Tibial artery (tissue), 4 donors: ENCODE measurements at regions not wholly inside any gene's neighbourhood (a gene's known extent, or its start where the extent isn't known, plus 50 kb on each side); places are given as distances from the start of the nearest gene placed in this dataset.
"Not testable (repeated sequence)": the region's sequence is repeated elsewhere in the genome, so short reads cannot be mapped to it uniquely, and the experiment has no call there.

Experiments
- DNase-seq, 2 donors: peaks; one replicate each; pipeline ENCODE4 v3.0.0-alpha.2; 2019
- H3K27ac ChIP-seq, 2 donors: fragments of 200-600 bp; sonication (generic) in 1 of 2; 1 replicate in 1 of 2; 2 replicates in 1 of 2; pipeline ENCODE4 v1.5.1; 2018 to 2019; ENCODE audit warnings: mild to moderate bottlenecking in 1 of 2
- H3K27me3 ChIP-seq, 2 donors: fragments of 200-600 bp; sonication (generic) in 1 of 2; one replicate each; pipeline versions ENCODE4 v1.5.1 to v1.6.0; 2016 to 2019
- H3K36me3 ChIP-seq, 3 donors: fragments of 200-600 bp; sonication (generic) in 2 of 3; one replicate each; pipeline ENCODE4 v1.5.1; 2016 to 2019; ENCODE audit warnings: mild to moderate bottlenecking in 2 of 3
- H3K4me1 ChIP-seq, 4 donors: fragments of 200-600 bp; sonication (generic) in 2 of 4; 1 replicate in 3 of 4; 2 replicates in 1 of 4; pipeline ENCODE4 v1.5.1; 2016 to 2019
- H3K4me3 ChIP-seq, 2 donors: fragments of 200-600 bp; sonication (generic) in 1 of 2; 1 replicate in 1 of 2; 2 replicates in 1 of 2; pipeline ENCODE4 v1.5.1; 2018 to 2019; ENCODE audit warnings: mild to moderate bottlenecking in 2 of 2
- H3K9me3 ChIP-seq, 3 donors: fragments of 200-600 bp; sonication (generic) in 1 of 3; one replicate each; pipeline ENCODE4 v1.5.1; 2016 to 2019
- CTCF ChIP-seq, 2 experiments: fragments of 200-600 bp in 1 of 2; fragments of 450-650 bp in 1 of 2; IDR thresholded peaks; one replicate each; pipeline ENCODE4 v1.5.1; 2017 to 2019; ENCODE audit warnings: antibody characterized with exemption in 2 of 2, mild to moderate bottlenecking in 1 of 2, moderate library complexity in 1 of 2
- intact Hi-C: fragments of 100-400 bp; cut with DNase I; formaldehyde crosslinking; loops from one replicate; pipeline ENCODE4 v1.15.0; 2023; ENCODE audit warnings: low total_unique reads

- TF ChIP-seq CTCF (IDR thresholded peaks at IDR 0.05): no peak
- H3K27me3 ChIP-seq: no peaks in the 10 kb centered on the region
- no peaks in the 10 kb centered on the region for H3K9me3 ChIP-seq
- no peaks in the 10 kb centered on the region for H3K36me3 ChIP-seq
- no peak for DNase-seq
- peaks cover 0 to 12% (median 5%) of the 10 kb centered on the region in 4 donors for H3K4me1 ChIP-seq
- no peak overlapping the region for H3K27ac ChIP-seq
- H3K4me3 ChIP-seq: no peak overlapping the region
- intact Hi-C loops: no loop called here
Observed at GRCh38 chr1:95535614-95536013, 301.6 kb downstream of the RWDD3 start.

GRCh38 chr1:95536501-95536900, 302.5 kb downstream of the RWDD3 start:
- Histone ChIP-seq H3K27me3 (no peaks in the 10 kb centered on the region), H3K4me3 (no peak overlapping the region), H3K36me3 (no peaks in the 10 kb centered on the region), H3K4me1 (peaks cover 0 to 12% (median 5%) of the 10 kb centered on the region in 4 donors), H3K9me3 (no peaks in the 10 kb centered on the region), H3K27ac (no peak overlapping the region)
- intact Hi-C loops: no loop called here
- no peak for TF ChIP-seq CTCF (IDR thresholded peaks at IDR 0.05)
- DNase-seq: no peak

- Histone ChIP-seq H3K9me3 (no peaks in the 10 kb centered on the region), H3K27me3 (no peaks in the 10 kb centered on the region), H3K4me3 (no peak overlapping the region), H3K27ac (no peak overlapping the region), H3K4me1 (peaks cover 0 to 12% (median 5%) of the 10 kb centered on the region in 4 donors), H3K36me3 (no peaks in the 10 kb centered on the region)
- no peak for DNase-seq
- intact Hi-C loops: no loop called here
- no peak for TF ChIP-seq CTCF (IDR thresholded peaks at IDR 0.05)
Observed at GRCh38 chr1:95537176-95537575, 303.2 kb downstream of the RWDD3 start.

- H3K9me3 ChIP-seq, H3K27ac ChIP-seq, DNase-seq, intact Hi-C loops, H3K27me3 ChIP-seq, H3K36me3 ChIP-seq, H3K4me3 ChIP-seq: not testable (repeated sequence)
- H3K4me1 ChIP-seq: peaks cover 0 to 12% (median 5%) of the 10 kb centered on the region in 4 donors
Observed at GRCh38 chr1:95538242-95538641, 304.2 kb downstream of the RWDD3 start.

- intact Hi-C loops: no loop called here
- TF ChIP-seq CTCF (IDR thresholded peaks at IDR 0.05): no peak
Observed at GRCh38 chr1:95542936-95543335, 308.9 kb downstream of the RWDD3 start.

GRCh38 chr1:95547005-95547404, 313.0 kb downstream of the RWDD3 start:
- no peak overlapping the region for H3K4me3 ChIP-seq
- H3K27ac ChIP-seq: no peak overlapping the region
- no peaks in the 10 kb centered on the region for H3K27me3 ChIP-seq
- no peak for DNase-seq
- no peak for TF ChIP-seq CTCF (IDR thresholded peaks at IDR 0.05)
- no peaks in the 10 kb centered on the region for H3K36me3 ChIP-seq
- H3K9me3 ChIP-seq: no peaks in the 10 kb centered on the region
- no peaks in the 10 kb centered on the region for H3K4me1 ChIP-seq
- intact Hi-C loops: no loop called here

More at GRCh38 chr1:95542936-95543335, 308.9 kb downstream of the RWDD3 start:
- Histone ChIP-seq H3K4me3 (no peak overlapping the region), H3K36me3 (no peaks in the 10 kb centered on the region), H3K27me3 (no peaks in the 10 kb centered on the region), H3K27ac (no peak overlapping the region), H3K9me3 (no peaks in the 10 kb centered on the region), H3K4me1 (no peaks in the 10 kb centered on the region)
- DNase-seq: no peak
